ENCODE measurements at regions not wholly inside any gene's neighbourhood (a gene's known extent, or its start where the extent isn't known, plus 50 kb on each side); places are given as distances from the start of the nearest gene placed in this dataset.

GRCh38 chr3:152056073-152056472, 182.6 kb downstream of the SUCNR1 start:
- intact Hi-C loops (cut with DNase I; ENCODE audit: low total_unique reads), result no loop called here
- WGBS, 2 donors, result 77 to 89% methylated on average over 3 of the region's 3 CpGs
- no peak overlapping the region for H3K4me3 ChIP-seq (ENCODE audit: low read depth, poor library complexity, severe bottlenecking)
- no peak for TF ChIP-seq POLR2A (IDR thresholded peaks at IDR 0.05)
- no peak for TF ChIP-seq CTCF (IDR thresholded peaks at IDR 0.05)
- no peak for DNase-seq (ENCODE audit: low spot score in 2 of 2)

DNA sequence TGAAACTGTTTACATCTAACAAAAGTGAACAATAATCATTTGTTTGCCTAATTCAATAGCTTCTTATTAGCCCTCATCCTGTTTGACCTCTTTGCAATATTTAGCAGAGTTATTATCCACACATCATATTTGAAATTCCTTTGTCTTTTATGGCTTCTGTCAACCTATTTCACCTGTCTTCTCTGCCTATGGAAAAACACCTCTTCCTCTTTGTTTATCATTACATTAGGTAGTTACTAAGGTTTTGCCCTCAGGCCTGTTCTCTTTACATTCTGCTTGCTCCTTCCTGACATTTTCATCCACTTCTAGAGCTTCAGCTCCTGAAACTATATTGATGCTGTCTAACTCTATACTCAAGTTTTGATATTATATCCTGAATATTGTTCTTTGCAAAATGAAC, 183.0 kb downstream of the SUCNR1 start:
- TF ChIP-seq CTCF (IDR thresholded peaks at IDR 0.05), result no peak
- TF ChIP-seq POLR2A (IDR thresholded peaks at IDR 0.05), result no peak
- intact Hi-C loops (cut with DNase I; ENCODE audit: low total_unique reads), result no loop called here
- no peak overlapping the region for H3K4me3 ChIP-seq (ENCODE audit: low read depth, poor library complexity, severe bottlenecking)

DNA sequence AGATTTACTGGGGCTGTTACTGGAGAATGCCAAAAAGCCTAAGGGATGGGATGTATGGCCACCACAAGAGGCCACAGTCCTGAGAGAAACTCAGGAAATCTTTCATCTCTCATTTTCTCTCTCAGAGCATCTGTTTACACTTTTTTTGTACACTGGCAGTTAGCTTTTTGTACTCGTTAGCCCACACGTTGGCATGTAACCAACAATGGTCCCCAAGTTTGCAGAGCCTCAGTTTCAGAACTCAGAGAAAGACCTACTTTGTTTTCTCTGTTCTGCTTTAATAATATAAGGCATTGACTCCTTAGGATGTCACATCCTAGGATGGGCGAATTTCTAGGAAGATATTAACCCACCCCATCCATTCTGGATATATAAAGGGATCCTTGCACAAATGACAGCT, 183.5 kb downstream of the SUCNR1 start:
- no peak overlapping the region for H3K4me3 ChIP-seq (ENCODE audit: low read depth, poor library complexity, severe bottlenecking)
- no peak for TF ChIP-seq CTCF (IDR thresholded peaks at IDR 0.05)
- TF ChIP-seq POLR2A (IDR thresholded peaks at IDR 0.05), result no peak
- intact Hi-C loops (cut with DNase I; ENCODE audit: low total_unique reads), result no loop called here
- 68 to 72% methylated on average over 3 of the region's 3 CpGs for WGBS, 2 donors
- DNase-seq (ENCODE audit: low spot score in 2 of 2), result no peak

More for the DNA sequence above, 183.0 kb downstream of the SUCNR1 start:
- no peak for DNase-seq (ENCODE audit: low spot score in 2 of 2)

DNA sequence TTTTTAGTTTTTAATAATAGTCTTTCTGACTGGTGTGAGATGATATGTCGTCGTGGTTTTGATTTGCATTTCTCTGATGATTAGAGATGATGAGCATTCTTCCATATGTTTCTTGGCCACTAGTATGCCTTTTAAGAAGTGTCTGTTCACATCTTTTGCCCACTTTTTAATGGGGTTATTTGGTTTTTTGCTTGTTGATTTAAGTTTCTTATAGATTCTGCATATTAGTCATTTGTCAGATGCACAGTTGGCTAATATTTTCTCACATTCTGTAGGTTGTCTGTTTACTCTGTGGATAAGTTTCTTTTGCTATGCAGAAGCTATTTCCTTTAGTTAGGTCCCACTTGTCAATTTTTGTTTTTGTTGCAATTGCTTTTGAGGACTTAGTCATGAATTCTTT, 185.4 kb downstream of the SUCNR1 start:
- 83 to 84% methylated on average over 2 of the region's 2 CpGs for WGBS, 2 donors
- no peak overlapping the region for H3K4me3 ChIP-seq (ENCODE audit: low read depth, poor library complexity, severe bottlenecking)
- TF ChIP-seq POLR2A (IDR thresholded peaks at IDR 0.05) (no peak), CTCF (IDR thresholded peaks at IDR 0.05) (no peak)
- no peak for DNase-seq (ENCODE audit: low spot score in 2 of 2)
- intact Hi-C loops (cut with DNase I; ENCODE audit: low total_unique reads), result no loop called here

DNA sequence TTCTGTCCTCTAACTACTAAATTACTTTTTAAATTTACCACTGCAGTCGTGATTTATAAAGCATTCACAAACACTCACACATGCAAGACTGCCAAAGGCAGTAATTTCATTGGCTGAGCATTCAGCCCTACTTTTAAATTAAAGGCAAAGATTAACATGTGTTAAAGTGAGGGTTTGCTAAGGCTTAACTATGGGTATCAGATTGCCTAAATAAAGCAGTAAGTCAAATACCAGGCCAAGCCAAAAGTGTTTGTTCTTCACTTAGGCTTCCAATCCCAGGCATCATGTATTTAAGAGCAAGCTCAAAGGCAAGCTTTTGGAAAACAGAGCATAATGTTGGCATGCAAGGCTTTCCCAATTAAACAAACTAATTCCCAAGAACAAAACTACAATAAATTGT, 187.3 kb downstream of the SUCNR1 start:
- TF ChIP-seq POLR2A (IDR thresholded peaks at IDR 0.05), result no peak
- TF ChIP-seq CTCF (IDR thresholded peaks at IDR 0.05), result no peak
- intact Hi-C loops (cut with DNase I; ENCODE audit: low total_unique reads), result no loop called here
- no peak overlapping the region for H3K4me3 ChIP-seq (ENCODE audit: low read depth, poor library complexity, severe bottlenecking)
- DNase-seq (ENCODE audit: low spot score in 2 of 2), result no peak
- 28 to 39% methylated on average over 1 of the region's 1 CpG for WGBS, 2 donors

- whole genome bisulfite sequencing, 2 donors, result 87 to 90% methylated on average over 1 of the region's 1 CpG
- TF ChIP-seq CTCF (IDR thresholded peaks at IDR 0.05) (no peak), POLR2A (IDR thresholded peaks at IDR 0.05) (no peak)
These were observed 187.9 kb downstream of the SUCNR1 start for GRCh38 chr3:152061296-152061695.

More at GRCh38 chr3:152061296-152061695, 187.9 kb downstream of the SUCNR1 start:
- no peak for DNase-seq (ENCODE audit: low spot score in 2 of 2)
- H3K4me3 ChIP-seq (ENCODE audit: low read depth, poor library complexity, severe bottlenecking), result no peak overlapping the region
- intact Hi-C loops (cut with DNase I; ENCODE audit: low total_unique reads), result no loop called here
